ENCODE measurements at regions not wholly inside any gene's neighbourhood (a gene's known extent, or its start where the extent isn't known, plus 50 kb on each side); places are given as distances from the start of the nearest gene placed in this dataset.

GRCh38 chr9:126226991-126227936, 99.4 kb upstream of the MVB12B start:
- no peak for TF ChIP-seq CTCF (IDR thresholded peaks at IDR 0.05)
- TF ChIP-seq POLR2A (IDR thresholded peaks at IDR 0.05) = no peak
